GM21619 (cell line): ENCODE measurements at regions not wholly inside any gene's neighbourhood (a gene's known extent, or its start where the extent isn't known, plus 50 kb on each side); places are given as distances from the start of the nearest gene placed in this dataset.
"Not testable (repeated sequence)": the region's sequence is repeated elsewhere in the genome, so short reads cannot be mapped to it uniquely, and the experiment has no call there.

Experiments used
- ATAC-seq: cut with Tn5 transposase; IDR thresholded peaks from one replicate; pipeline ENCODE4 v1.9.1; 2021; ENCODE audit not compliant: unreplicated experiment

DNA sequence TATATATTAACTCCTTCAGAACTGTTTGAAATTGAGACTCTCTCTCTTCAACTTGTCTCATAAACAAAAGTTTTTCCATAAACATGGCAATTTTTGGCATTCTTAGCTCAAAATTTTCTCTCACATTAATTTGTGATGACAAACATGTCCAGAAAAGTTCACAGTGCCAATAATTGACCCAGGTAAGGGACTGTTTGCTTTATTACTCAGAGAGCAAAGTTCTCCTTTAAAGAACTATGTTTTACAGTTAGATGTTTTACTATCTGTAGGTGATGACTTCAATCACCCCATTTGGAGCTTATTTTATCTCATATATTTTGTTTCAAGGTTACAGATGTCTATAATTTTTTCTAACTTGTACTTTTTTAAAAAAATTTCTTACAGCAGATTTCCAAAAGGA lies 855.6 kb downstream of the SLC16A7 start:
- no peak for ATAC-seq

DNA sequence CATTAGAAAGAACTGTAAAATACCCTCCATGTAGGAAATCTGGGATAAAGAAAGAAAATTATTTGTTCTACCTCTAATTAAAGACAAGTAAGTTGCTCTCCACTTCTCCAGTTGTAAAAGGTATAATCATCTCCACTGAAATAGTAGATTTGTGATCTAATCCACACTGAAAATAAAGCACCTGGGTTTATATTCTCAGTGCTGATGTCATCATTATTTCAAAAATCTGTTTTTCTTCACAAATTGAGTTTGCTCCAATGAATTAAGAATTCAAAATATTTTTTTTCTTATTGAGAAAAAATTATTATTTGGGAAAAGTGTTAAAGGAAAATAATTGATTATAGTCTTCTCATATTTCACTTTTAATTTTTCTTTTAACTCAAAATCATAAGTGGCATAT lies 869.2 kb downstream of the SLC16A7 start:
- no peak for ATAC-seq

DNA sequence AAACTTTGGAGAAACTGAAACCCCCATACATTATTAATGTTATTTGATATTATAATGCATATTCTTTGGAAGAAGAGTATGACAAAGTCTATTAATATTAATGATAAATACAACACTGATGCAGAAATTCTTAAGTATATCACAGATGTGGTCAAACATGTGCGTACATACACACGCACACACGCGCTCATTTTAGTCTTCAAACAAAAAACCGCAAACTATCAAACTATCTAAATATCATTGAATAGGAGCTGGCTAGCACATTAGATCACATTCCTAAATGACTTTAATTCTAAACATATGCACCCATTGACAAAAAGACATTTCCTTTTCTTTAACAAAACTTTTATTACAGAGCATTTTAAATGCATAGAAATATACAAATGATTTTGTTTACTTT lies 872.7 kb downstream of the SLC16A7 start:
- no peak for ATAC-seq

DNA sequence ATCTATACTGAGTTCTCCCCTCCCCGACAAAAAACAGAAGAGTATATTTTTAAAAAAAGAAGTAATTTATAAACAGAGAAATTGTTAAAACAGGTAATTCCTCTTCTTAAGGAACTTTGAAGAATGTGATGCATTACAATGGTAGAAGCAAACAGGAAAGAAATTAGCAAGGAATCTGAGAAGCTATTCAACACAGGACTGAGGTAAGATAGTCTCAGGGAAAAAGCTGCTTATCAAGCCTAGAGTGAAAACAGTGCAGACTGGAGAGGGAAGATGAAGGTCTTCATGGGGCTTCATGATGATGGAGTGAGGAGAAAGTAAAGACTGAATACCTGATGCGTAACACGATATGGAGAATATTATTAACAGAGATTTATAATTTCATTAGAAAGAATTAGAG lies 880.0 kb downstream of the SLC16A7 start:
- ATAC-seq = no peak

DNA sequence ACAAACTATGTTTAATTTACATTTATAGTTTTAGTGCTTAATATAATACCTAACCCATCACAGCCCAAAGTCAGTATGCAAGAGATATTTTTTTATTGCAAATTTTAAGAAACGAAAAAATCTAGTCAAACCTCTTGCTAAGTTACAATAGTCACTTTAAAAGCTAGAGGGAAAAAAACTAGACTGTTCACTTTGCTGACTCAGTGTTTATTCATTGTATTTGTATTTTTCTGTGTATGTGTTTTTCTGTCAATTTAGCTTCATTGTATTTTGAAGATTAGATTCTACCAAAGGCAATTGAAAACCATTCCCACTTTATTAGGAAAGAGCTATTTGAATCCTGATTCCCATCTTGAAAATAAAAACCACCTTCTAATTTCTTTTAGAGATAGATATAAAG lies 891.5 kb downstream of the SLC16A7 start:
- no peak for ATAC-seq

DNA sequence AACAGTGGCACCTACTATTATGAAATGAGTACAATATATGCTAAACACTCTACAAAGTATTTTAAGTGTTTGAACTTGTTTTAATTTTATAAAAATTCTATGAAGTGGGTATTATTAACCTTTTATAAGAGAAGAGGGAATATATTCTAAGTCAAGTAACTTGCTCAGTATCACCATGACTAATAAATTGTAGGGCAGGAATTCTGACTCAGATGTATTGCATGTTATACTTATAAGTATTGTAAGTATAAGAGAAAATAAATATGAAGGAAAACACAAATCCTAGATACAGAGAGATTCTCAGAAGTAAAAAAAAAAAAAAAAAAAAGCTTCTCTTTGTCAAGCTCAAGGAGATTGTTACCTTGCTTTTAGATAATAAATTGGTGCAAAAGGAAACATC lies 893.2 kb downstream of the SLC16A7 start:
- no peak for ATAC-seq

DNA sequence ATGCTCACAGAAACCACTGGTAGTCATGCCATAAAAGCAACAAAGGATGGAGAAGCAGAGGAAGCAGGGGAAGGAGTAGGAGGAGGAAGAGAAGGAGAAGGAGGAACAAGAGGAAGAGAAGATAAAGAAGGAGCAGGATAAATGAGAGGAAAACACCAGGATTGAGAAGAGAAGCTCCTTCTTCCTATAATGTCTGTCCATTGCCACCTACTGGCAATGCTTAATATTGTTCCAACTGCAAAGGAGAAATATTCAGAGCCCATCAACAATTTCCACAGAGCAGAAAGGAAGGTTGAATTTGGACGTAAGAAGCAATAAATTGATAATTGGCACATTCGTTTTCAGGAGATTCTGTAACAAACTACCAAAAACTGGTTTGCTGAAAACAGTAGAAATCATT lies 898.4 kb downstream of the SLC16A7 start:
- no peak for ATAC-seq

DNA sequence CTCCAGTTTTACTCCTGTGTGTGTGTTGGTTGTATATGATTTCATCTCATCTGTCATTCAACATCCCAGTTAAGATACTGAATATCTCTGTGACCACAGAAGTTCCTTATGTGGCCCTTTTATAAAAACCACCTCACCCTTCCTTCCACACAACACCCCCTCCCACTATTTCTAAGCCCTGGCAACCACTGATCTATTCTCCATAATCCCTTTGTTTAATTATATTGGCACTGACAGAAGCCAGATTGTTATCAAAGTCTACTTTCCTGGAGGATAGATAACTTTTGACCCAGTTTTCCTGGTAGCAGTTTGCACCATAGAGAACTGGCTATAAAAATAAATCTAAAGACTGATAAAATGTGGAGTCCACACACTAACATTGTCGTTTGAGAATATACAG lies 902.8 kb downstream of the SLC16A7 start:
- no peak for ATAC-seq

DNA sequence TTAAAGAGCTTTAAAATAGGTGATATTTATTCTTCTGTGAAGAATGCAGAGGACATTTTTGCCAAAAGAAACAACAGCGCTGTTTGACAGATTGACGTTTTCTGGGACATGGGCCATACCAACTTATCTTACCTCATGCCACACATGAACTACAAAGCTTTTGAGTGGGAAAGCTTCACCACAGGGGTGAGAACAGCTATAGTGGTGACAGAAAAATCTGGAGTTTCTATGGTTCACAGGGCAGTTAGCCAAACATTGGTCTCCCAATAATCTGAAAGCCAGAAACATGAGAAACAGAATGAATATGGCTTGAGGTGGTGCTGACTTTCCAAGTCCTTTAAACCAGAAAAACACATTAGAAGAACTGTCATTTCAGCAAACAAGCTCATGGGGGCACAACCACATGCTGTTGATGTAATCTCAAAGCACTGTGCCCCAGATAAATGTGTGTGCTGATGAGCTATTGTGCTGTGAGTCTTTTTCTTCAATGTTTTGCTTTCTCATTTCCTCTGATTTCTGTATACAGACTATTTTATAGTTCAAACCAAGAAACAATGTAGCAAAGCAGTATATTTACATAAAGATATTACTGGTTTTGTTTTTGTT lies 905.4 kb downstream of the SLC16A7 start:
- ATAC-seq = no peak

DNA sequence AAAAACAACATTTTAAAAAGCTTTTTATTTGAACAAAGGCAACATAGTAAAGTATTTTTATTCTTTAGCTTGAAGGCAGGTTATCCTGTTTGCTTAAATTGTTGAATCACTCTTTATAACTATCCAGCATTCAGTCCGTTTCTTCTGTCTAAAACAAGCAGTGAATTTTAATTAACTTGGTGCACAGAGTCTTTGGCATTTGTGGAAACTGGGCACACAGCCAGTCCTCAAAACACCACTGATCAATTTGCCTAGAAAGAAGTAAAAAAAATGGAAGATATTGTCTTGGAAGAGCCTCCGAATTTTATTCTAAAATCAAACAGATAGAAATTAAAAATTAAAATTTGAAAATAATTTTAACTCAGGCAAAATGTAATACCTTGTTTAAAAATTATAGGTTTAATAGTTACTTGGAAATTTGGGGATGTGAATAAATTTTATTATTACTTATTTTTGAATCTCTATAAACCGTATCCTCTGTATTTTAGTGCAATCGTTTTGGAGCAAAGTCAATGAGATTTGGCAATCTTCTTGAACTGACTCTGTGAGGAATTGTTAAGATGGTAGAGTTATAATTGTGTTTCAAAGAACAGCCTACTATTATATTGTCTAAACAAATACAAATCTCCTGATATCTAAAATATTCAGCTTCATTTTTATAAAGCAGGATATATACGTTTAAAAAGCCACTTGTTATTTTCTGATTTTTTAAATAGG lies 927.0 kb downstream of the SLC16A7 start:
- no peak for ATAC-seq

DNA sequence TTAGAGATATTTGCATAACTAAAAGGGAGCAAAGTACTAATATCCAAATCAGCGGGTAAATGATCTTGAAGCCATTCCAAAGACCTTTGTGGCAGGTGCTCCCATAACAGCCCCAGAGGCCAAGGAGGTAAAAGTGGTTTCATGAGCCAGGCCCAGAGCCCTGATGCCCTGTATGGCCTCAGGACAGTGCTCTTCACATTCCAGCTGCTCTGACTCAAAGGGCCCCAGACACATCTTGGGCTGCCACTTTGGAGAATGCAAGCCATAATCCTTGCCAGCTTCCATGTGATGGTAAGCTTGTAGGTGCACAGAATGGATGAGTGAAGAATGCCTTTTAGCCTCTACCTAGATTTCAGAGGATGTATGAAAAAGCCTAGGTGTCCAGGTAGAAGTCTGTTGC lies 933.4 kb downstream of the SLC16A7 start:
- no peak for ATAC-seq

DNA sequence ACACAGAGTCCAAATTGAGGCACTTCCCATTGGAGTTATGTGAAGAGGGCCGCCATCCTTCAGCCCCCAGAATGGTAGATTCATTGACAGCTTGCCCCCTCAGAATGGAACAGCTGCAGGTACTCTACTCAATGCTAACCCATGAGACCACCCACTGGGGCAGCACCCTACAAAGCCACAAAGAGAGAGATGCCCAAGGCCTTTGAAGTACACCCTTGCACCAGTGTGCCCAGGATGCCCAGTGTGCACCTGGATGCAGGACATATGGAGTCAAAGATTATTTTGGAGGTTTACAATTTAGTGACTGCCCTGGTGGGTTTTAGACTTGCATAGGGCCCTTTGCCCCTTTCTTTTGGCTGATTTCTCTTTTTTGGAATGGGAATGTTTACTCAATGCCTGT lies 933.9 kb downstream of the SLC16A7 start:
- ATAC-seq = no peak

DNA sequence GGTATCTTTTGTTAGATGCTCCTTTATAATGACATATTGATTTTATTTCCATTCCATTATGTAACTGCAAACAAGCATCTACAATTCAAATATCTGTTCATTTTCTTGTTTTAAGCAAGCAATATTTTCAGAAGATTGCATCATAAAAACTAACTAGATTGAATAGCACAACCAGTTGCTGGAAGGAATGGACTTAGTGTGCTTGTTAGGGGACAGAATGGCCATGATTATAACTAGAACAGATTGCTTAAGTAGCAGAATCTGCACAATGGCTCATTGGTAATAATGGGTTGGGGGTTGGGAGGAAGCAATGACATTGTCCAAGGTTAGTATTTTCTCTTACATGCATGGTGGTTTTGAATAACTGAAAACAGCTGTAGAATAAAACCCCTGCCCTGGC lies 939.5 kb downstream of the SLC16A7 start:
- ATAC-seq = no peak

DNA sequence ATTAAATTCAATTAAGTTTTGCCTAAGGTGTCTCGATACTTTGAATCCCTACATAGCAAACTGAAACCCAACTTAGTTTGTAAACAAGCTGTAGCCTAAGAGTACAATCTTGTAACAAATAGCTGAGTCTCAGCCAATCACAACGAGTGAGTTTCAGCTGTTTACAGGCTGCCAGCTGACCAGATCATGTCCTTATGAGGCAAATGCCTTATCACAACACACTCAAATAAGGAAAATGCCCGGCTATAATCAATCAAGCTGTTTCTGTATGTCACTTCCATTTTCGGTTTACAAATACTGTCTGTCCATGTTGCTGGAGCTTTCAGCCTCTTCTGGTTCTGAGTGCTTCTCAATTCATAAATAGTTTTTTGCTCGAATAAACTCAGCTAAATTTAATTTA lies 943.8 kb downstream of the SLC16A7 start:
- no peak for ATAC-seq

DNA sequence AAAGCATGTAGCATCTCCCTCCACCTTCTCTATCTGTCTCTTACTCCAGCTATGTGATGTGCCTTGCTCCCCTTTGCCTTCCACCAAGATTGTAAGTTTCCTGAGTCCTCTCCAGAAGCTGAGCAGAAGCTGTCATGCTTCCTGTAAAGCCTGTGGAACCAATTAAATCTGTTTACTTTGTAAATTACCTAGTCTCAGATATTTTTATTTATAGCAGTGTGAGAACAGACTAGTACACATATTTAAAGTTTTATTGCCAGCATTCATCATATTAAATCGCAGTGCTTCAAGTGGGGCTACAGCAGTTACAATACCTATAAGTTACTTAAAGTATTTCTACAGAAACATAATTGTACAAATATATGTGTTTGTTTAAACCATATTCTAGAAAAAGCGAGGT lies 973.1 kb downstream of the SLC16A7 start:
- no peak for ATAC-seq

DNA sequence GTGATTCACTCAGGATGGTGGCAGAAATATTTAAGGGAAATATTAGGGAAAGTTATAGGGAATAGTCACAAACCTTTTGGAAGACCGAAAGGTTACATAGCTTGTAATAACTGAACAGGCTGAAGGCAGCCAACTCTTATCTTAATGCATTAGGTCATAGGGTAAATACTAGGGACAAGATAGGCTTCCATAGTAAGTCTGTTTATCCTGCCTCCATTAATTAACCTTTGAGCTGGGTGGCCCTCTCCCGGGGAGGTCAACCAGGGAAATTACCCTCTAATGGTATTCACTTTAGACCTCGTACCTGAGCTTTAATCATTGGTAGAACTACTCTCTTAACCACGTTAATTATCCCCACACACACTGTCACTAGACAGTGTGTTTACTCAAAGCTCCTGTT lies 981.8 kb downstream of the SLC16A7 start:
- ATAC-seq = no peak

DNA sequence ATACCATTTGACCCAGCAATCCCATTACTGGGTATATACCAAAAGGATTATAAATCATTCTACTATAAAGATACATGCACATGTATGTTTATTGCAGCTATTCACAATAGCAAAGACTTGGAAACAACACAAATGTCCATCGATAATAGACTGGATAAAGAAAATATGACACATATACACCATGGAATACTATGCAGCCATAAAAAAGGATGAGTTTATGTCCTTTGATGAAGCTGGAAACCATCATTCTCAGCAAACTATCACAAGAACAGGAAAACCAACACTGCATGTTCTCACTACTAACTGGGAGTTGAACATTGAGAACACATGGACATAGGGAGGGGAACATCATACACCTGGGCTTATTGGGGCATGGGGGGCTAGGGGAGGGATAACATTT lies 991.8 kb downstream of the SLC16A7 start:
- not testable (repeated sequence) for ATAC-seq

DNA sequence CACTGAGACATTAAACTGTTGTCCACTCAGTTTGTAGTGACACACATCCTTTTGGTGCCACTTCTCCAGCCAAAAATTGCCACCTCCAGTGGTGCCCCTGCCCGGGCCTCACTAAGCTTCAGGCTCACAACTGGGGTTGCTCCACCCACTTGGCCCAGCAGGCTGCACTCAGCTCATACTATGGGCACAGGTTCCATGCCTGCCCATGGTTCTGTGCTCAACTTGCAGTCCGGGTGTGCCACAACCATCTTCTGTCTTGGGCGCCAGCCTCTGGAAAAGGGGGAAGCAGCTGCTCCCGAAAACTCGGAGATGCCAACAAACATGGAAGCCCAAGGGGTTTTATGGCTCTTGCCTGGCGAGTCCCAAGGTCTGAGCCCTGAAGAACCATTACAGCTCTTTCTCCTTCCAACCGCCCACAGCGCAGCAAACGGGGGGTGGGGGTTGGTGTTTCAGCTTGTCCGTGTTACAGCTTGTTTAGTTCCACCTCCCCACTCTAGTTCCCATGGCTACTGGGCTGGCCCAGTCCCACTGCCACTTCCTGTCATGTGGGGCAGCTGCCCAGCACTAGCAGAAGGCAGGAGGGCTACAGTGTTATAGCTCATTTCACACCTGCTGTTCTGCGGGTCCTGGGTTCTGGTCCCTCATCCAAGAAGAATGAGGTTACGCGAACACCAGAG lies 998.3 kb downstream of the SLC16A7 start:
- no peak for ATAC-seq

DNA sequence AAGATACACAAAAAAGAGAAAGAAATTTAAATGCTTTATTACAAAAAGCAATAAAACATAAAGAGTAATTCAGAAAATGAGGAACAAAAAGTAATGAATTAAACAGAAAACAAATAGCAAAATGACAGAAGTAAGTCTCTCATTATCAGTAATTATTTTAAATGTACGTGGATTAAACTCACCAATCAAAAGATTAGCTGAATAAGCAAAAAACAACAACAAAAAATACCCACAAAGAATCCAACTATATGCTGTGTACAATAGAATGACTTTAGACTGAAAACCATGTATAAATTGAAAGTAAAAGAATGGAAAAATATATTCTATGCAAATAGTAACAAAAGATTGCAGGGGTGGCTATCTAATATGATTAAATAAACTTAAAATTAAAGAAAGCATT lies 1006.8 kb downstream of the SLC16A7 start:
- ATAC-seq = no peak

DNA sequence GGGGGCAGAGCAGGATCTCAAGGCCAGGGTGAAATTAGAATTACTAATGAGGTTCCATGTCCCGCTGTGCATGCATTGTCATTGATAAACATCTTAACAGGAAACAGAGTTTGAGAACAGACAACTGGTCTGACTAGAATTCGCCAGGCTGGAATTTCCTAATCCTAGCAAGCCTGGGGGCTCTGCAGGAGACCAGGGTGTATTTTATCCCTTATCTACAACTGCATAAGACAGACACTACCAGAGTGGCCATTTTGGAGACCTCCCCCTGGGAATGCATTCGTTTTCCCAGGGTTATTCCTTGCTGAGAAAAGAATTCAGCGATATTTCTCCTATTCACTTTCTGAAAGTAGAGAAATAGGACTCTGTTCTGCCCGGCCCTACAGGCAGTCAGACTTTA lies 1007.6 kb downstream of the SLC16A7 start:
- not testable (repeated sequence) for ATAC-seq

DNA sequence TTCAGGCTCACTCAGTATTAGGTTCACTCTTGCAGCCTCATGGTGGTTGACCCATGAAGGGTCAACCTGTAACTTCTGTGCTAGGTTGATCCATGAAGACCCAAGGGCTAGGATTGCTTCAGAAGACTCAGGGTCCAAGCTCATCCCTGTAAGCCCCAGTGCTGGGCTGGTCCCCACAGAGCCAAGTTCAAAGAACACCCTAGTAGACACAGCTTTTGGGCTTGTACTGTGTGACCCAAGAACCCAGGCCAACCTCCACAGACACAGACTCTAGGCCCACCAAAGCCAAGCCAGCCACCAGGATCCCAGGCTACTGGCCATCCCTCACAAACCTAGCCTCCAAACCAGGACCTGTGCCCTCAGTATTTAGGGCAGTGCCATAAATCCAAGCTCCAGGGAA lies 1020.6 kb downstream of the SLC16A7 start:
- ATAC-seq = no peak

DNA sequence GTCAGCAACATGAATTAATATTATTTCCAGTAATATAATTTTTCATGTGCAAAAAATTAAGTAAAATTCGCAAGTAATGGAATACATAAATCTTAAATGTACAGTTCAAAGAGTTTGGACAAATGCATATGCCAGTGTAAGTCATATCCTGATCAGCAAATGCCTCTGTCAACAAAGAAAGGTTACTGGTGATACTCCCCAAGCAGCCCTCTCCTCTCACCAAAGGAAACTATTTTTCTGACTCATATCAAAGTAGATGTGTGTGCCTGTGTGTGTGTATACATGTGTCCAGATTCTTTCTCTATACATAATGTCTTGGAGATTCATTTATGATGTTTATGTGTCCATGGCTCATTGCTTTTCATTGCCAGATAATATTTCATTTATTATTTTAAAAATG lies 1035.0 kb downstream of the SLC16A7 start:
- ATAC-seq = no peak

DNA sequence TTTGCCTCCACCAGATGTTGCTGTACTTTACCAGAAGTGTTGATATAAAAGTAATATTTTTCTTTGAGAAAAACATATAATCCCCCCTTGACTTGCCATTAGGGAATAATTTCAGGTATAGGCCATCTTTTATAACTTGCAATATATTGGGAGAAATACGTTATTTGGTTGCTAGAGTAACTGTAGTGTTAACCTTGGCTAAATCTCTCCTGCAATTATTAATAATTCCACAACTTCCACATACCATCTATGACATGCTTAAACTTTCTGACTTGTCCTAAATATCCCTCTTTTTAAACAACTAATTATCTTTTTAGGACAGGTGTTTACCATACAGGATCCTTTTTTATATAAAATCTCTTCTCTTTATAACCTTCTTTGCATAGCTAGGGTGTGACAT lies 1048.2 kb downstream of the SLC16A7 start:
- ATAC-seq = no peak
